ENCODE measurements at regions not wholly inside any gene's neighbourhood (a gene's known extent, or its start where the extent isn't known, plus 50 kb on each side); places are given as distances from the start of the nearest gene placed in this dataset.

DNA sequence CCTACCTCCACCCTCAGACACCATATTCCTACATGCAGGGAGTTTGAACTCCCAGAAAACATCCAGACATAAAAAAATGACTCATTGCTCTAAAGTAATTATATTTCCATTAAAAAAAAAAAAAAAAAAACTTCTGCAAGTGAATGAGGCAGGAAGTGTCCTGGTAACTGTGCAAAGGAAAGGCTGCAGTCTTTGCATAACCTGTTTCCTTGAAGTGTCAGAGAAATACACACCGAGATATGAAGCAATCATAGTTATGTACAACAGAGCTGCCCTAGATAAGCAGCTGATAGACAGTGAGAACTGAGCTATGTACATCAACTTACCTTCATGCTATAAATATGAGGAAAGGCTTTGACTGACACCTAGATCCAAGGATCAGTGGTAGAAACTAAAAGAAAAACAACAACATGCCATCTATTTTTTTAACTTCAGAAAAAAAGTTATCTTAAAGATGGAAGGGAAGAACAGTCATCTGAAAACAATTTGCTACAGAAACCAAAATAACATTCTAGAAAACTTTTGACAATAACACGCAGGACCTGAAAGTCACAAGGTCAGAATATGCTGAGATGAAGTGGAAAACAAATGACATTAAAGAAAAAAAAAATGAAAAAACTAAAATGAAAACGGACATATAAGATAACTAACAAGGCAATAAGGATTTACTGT is 263.2 kb downstream of the SEC23A start:
- no peak for DNase-seq

DNA sequence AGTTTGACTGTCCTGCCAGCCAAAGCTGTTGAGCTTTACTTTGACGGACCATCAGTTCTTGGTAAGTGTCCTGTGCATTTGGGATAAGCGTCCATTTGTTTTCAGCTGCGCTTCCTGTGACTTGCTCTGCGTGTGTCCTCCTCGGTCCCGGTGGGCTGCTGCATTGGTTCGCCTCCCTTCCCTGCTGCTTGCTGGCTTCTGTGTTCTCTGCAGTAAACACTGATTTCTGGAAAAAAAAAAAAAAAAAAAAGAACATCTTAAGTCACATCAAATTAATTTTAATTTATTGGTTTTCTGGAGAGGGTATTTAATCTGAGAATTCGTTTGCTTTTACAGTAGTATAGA is 264.1 kb downstream of the SEC23A start:
- DNase-seq, result no peak

DNA sequence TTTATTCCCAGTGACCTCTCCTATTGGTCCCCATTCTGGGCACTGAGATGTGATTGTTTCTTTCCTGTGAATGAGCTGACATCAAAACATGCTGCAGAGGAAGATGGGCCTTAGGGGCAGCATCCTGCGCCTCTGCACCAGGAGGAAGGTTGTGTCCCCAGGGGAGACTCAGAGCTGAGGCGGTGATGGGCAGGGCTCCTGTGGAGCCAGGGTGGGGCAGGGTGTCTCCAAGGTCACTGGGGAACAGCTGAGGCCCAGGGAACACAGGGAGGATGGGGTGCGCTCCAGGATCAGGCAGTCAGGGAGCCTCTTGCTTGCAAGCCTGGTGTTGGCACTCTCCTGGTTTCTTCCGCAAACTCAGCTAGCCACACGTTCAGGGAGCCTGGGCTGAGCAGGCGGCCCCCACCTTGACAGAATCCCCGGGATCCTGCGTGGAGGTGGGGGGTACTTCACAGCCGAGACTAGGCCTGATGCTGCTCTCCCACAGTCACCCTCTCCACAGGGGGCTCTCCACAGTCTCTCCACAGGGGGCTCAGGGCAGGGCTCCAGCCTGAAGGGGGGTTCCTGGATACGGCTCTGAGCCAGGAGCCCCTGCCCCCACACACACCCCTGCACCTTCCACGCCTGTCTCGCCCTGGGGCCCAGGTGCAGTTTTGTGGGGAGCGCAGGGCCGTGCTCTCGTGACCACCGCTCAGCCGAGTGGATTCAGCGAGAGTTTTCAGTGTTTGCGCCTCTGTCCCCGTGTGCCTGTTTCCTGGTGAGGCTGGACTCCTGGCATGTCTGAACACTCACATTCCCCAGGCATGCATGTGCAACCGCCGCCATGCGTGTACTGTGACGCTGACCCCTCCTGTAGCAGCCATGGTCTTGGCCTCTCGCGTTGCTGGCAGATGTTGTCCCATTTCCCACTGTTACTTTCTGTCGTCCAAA is 264.7 kb downstream of the SEC23A start:
- DNase-seq, result no peak

DNA sequence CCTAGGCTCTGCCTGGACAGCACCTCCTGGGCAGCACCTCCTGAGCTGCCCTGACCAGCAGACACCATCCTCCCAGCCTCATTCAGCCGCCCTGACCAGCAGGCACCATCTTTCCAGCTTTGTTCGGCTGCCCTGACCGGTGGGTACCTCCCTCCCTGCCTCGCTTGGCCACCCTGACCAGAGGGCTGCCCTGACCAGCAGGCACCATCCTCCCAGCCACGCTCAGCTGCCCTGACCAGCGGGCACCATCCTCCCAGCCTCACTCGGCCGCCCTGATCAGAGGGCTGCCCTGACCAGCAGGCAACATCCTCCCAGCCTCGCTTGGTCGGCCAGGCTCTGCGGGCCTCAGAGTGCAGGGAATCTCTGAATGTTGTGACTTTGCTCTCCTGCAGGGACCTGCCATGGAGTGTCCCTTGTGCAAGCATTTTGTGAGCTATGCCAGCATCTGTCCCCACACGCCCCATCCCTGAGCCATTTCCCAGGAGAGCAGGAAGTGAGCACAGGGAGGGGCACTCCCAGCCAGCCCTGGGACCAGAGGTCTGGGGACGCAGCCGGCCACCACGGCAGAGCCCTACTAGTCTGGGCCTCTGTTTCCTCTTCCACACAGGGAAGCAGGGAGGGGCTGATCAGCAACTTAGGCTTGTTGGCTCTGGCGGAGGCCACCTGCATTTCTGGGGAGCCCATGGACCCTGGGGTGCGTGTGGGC is 265.5 kb downstream of the SEC23A start:
- no peak for DNase-seq

DNA sequence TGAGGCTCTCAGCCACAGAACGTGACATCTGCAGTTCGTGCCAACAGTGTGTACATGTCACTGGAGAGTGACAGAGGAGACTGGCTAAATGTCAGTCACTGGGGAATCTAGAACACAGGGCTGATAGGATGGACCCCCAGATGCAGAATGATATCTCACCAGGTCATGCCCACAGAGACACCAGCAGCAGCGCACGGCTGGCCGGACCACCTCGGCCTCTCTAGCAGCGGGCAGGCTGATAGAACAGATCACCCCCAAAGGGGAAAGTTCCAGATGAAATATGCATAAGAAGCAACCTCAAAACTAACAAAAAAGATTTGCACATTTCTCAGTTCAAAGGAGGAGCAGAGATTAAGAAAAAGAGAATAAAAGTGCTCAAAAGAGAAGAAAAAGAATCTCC is 266.5 kb downstream of the SEC23A start:
- no peak for DNase-seq

DNA sequence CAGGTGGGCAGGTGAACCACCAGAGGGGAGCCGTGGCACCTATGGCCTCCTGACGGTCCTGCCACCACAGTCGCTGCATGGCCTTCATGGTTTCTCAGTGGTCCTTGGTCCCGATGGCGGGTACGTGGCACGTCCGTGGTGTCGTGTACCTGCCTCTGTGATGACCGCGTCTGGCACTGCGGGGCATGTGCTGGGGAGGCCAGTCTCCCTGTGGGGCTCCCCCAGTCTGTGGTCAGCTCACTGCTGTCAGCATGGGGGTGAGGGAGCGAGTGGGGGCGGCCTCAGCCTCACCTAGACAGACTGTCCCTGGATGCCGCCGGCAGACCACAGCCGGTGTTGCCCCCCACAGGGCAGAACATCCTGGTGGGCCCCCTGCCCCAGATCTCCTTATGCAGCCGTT is 267.2 kb downstream of the SEC23A start:
- no peak for DNase-seq

DNA sequence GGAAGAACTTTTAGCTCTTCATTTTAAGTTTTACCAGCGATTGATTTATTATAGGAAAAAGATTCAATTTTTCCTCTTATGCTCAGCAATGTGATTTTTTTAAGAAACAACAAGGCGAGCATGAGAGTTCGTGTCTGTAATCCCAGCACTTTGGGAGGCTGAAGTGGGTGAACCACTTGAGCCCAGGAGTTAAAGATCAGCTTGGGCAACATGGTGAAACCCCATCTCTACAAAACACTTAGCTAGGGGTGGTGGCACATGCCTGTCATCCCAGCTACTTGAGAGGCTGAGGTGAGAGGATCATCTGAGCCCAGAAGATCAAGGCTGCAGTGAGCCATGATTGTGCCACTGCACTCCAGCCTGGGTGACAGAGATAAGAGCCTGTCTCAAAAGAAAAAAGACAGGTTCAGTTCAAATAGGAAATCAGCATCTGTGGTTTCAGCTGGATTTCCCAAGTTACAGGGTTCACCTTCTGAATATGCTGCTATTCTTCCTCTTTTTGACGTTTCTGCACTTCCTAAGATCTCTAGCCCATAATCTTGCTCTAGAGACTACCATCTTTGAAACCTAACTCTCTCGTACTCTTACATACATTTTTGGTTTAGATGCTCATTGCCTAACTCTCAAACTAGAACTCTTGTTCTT is 274.7 kb downstream of the SEC23A start:
- no peak for DNase-seq

DNA sequence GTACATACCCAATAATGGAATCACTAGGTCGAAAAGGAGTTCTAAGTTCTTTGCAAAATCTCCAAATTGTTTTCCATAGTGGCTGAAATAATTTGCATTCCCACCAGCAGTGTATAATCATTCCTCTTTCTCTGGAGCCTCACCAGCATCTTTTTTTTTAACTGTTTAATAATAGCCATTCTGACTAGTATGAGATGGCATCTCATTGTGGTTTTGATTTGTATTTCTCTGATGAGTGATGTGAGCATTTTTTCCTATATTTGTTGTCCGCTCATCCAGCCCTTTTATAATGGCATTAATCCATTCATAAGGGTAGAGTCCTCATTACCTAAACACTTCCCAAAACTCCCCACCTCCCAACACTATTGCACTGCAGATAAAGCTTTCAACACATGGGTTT is 278.3 kb downstream of the SEC23A start:
- DNase-seq, result no peak

DNA sequence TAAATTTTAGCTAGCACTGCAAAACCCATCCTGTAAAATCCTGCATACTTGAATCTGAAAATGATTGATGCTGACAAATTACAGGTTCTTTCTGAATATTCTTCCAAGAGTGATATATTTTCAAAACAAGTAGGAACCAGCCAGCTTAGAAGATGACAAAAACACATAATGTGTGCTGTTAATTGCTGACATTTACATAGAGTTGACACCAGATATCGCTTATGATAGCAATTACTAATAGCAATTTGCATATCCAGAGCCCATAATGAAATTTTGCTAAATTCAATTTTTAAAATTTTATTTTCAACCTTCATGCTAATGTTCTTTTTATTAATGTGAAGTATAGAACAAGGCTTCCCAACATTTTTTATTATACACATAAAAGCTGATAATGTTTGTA is 284.5 kb downstream of the SEC23A start:
- no peak for DNase-seq

DNA sequence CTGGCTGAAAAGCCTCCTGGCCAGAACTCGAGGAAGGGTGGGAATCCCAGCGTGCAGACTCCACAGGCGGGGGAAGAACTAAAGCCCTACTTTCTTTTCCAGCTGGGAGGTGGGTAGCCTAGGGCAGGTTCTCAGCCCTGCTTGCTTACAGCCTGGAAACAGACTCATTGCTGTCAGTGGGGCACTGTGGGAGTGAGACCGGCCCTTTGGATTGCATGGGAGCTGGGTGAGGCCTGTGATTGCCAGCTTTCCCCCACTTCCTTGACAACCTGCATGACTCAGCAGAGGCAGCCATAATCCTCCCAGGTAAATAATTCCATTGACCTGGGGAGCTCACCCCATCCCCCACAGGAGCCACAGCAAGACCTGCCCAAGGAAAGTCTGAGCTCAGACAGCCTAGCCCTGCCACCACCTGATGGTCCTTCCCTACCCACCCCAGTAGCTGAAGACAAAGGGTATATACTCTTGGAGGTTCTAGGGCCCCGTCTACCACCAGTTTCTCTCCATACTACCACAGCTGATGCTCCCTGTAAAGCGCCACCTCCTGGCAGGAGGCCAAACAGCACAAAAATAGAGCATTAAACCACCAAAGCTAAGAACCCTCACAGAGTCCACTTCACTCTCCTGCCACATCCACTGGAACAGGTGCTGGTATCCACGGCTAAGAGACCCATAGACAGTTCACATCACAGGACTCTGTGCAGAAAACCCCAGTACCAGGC is 294.1 kb downstream of the SEC23A start:
- no peak for DNase-seq

DNA sequence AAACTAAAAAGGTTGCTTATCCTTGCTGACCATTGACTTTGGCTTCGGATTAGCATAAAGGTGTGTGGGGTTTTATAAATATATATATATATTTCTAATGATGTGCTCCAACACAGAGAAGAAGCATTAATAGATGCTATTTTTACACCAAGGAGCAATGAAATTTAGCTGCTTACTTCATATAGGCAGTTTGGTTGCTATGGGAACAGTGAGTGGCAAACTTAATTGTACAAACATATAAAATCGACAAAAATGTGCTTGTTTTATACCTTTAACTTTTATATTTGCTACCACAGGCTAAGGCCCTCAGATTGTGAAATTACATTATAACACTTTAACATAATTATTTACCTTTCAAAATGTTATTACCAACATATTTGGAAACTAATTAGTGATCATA is 303.4 kb downstream of the SEC23A start:
- no peak for DNase-seq

DNA sequence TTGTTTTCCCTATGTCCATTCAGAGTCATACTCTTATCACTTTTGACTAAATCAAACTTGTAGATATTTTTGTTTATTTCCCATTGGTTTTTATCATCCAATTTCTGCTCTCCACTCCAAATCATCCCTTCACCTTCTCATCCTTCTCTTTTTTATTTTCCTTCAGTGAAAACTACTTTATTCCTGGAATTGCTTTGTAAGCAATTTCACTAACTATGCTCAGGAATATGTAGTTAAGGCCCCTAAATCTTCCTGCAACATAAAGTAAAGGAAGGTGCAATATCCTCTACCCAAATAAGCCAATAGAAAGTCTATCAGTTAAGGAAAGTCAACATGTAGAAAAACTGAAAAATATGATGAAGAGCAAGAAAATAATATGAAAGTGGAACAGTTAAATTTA is 308.4 kb downstream of the SEC23A start:
- DNase-seq, result no peak

DNA sequence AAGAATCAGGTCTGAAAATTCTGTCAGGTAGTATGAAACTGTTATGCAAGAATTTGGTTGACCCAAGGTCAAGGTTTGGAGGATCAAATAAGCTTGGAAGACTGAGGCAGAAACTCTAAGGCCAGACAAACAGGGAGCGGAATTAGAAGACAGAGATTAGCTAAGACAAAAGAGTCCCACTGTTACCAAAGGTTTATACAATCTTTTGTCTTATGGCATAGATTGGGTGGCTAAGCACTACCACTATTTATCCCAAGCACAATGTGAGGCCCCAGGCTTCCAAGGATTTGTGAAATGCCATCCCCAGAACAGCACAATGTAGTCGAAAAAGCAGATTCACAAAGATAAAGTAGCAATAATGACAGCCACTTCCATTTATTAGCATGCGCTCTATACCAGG is 311.2 kb downstream of the SEC23A start:
- DNase-seq, result no peak

DNA sequence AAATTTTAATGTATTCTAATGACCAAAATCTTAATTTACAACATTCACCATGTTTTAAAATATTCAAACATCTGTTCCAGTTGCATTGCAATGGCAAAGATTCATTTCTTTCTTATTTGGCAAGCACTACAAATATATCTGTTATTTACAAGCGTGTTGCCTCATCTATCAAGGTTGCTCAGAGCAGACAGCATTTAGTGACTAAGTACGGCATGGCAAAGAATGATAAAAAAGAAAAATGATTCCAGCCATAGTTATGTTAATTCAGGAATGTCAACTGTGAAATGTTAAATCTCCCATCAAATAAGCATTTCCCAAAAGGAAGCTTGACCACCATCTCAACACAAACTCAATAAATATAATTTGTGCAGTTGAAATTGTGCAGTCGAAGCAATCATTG is 312.1 kb downstream of the SEC23A start:
- DNase-seq, result no peak

DNA sequence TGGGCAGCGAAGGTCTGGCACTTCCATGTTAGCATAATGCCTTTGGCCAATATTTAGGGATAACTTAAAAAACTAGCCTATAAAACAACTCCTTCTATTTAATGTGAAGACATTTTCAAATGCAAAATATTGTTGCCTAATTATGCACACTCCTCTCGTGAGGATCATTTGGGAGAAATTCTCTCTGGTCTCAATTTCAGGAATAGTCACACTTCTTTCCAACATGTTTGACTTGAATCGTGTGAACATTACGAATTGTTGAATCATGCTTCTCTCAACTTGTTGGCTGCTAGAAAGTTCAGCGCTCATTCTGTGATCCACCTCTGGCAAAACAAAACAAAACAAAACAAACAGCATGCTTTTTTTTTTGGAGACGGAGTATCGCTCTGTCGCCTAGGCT is 313.2 kb downstream of the SEC23A start:
- no peak for DNase-seq

DNA sequence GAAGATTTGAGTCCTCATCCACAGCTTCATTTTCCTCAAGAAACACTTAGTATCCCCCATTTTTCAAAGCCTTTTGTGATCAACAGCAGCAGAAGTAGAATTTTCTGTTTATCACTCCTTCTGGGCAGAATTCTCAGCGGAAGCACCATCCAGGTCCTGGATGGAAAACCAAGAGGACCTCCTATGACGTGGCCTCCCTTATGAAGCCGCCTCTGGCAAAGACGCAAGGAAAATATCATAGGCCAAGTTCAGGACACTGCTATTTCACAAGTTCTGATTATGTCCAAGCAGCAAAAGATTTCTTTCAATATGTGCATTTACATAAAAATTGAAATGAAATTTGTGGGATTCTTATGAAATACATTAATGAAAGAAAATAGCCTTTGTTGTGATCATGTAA is 315.0 kb downstream of the SEC23A start:
- no peak for DNase-seq

DNA sequence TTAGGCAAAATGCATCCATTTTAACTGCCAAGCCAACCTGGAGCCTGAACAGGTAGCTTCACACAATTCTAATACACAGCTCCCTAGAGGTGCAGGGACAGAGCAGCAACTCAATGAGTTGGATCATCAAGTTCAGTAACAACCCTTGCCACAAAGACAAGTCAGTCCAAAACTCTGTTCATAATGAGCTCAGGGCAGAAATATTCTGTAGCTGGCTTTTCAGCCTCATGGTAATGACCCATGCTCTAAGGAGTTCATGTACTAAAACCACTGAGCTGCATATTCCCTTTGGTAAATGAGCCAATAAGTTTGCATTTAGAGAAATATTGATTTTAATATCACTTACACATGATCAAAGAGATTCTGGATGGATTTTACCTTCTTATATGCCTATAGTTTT is 316.1 kb downstream of the SEC23A start:
- DNase-seq, result no peak

DNA sequence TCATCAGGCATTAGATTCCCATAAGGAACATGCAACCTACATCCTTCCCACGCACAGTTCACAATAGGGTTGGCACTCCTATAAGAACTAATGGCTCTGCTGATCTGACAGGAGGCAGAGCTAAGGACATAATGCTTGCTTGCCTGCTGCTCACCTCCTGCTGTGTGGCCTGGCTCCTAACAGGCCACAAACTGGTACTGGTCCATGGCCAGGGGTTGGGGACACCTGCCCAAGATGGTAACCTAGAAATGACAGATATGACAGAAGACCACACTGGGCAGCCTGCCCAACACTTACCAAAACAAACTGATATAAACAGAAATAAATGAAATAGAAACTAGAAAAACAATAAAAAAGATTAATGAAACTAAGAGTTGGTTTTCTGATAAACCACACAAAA is 325.6 kb downstream of the SEC23A start:
- no peak for DNase-seq

DNA sequence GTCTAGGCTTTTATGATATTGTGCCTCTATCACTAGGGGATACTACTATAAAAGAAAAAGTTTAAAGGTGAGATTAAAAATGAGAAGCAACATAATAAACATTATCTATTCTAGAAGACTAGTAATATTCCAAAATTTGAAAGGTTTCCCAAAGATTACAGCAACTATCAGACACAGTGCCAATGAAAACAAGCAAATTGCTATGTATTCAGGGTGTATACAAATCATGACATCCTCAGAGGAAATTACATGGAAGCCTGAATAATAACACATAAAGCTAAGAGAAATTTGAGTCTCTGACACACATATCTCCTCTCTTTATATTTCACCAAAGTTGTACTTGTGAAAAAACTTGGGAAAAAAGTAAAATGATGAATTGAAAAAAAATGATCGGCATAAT is 327.0 kb downstream of the SEC23A start:
- no peak for DNase-seq

DNA sequence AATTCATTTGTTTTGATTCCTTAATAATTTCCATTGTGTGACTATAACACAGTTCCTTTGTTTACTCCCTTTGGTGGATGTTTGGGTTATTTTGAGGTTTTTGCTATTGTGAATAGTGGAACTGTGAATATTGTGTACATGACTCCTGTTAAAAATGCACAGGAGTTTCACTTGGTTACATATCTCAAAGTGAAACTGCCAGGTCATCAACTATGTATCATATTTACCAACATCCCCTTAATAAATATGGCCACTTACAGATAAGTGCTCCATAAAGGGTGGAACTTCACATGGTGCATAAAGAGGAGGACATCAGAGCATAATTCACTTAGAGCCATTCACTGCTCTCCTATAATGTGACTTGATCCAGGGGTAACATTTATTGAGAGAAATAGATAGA is 328.9 kb downstream of the SEC23A start:
- no peak for DNase-seq

DNA sequence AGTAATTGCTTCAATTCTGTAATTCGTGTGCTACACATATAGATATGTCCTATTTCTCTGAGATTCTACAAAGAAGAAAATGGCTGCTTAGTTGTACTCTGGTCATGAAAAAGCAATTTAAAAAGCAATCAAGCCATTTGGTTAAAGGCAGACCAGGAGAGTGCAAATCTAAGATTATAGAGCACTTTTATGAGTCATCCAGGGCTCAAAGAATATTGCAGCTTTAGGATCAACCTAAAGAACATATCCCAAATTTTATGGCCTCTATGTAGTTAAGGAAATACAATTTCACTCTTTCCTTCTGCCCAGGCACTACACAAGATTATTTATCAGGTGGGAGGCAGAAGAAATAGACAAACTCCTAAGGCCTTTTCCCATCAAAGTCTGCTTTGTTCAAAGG is 332.8 kb downstream of the SEC23A start:
- no peak for DNase-seq

DNA sequence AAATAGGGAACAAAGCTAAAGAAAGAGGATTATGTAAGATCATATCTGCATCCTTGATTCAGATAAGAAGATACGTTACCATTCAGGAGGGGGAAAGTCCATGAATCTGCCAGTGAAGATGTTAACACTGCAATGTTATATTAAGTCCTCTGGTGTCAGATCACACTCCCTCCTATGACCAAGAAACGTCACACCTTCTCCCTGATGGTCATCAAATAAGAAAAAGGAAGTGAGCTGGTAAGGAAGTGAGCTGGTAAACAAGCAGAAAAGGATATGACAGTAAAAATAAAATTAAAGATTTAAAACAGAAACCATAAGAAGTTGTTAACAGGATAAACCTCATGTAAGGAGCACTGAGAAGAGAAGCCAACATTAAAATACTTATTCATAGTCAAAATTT is 340.2 kb downstream of the SEC23A start:
- no peak for DNase-seq

DNA sequence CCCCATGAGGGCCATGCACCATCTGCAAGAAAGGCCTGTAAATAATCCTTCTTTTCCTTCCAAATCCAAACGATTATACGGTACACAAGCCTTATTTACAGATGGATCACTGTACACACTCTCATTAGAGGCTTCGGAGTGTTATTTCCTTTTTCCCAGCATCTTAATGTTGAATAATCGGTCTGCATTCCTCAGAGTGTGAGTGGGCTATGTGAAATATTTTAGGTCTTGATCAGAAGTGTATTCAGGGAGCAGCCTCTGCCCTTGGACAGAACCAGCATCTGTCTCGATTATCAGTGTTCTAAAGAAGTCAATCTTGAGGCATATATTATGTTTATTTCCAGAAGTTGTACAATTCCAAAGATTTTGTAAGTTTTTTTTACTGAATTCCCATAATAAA is 340.6 kb downstream of the SEC23A start:
- DNase-seq, result no peak
